HL-60 (cell line): ENCODE measurements at regions not wholly inside any gene's neighbourhood (a gene's known extent, or its start where the extent isn't known, plus 50 kb on each side); places are given as distances from the start of the nearest gene placed in this dataset.

Source experiments
- DNase-seq, 2 experiments: peaks; one replicate each; pipeline ENCODE4 v3.0.0-alpha.2; 2010 to 2020; ENCODE audit warnings: low read depth in 1 of 2, low spot score in 1 of 2
- H3K27ac ChIP-seq: fragments of 250-450 bp; sonication (Bioruptor Pico); replicated peaks from 2 replicates; pipeline ENCODE4 v1.5.1; 2020; ENCODE audit warnings: mild to moderate bottlenecking, moderate library complexity
- H3K27me3 ChIP-seq: fragments of 250-450 bp; sonication (Bioruptor Pico); 2 replicates; pipeline ENCODE4 v1.5.1; 2021; ENCODE audit warnings: mild to moderate bottlenecking, moderate library complexity; ENCODE audit not compliant: insufficient read depth, poor library complexity, severe bottlenecking
- H3K4me3 ChIP-seq: replicated peaks from 2 replicates; pipeline ENCODE4 v1.5.1; 2011; ENCODE audit warnings: mild to moderate bottlenecking, control low read depth, low read length; ENCODE audit not compliant: insufficient read depth
- CTCF ChIP-seq: IDR thresholded peaks from one replicate; pipeline ENCODE4 v1.5.1; 2011; ENCODE audit warnings: low read length, control low read depth, inconsistent platforms; ENCODE audit not compliant: insufficient read depth
- GABPA ChIP-seq: IDR thresholded peaks from 2 replicates; pipeline ENCODE4 v1.6.1; 2012; ENCODE audit warnings: low read depth
- POLR2AphosphoS5 ChIP-seq: IDR thresholded peaks from 2 replicates; pipeline ENCODE4 v1.6.1; 2012; ENCODE audit warnings: low read depth
- SPI1 ChIP-seq: IDR thresholded peaks from 2 replicates; pipeline ENCODE4 v1.6.1; 2012; ENCODE audit warnings: low read depth, mild to moderate bottlenecking, borderline replicate concordance
- TF ChIP-seq, protein P1 (sequence below): IDR thresholded peaks from 2 replicates; pipeline ENCODE4 v1.6.1; 2012; ENCODE audit warnings: low read depth; ENCODE audit not compliant: insufficient replicate concordance

DNA sequence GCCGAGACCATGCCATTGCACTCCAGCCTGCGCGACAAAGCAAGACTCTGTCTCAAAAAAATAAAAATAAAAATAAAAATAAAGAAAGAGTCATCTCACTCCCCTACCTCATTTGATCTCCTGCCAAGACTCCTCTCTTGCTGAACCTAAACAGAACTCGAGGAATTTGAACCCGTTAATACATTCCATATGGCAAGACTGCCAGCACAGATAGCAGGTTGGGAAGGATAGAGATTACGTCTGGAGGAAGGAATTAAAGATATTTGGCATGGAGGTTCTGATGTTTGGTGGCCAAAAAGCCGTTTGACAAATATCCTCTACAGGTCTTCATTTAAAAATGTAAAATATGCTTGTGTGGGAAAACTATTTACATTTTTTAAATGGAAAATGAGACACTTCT, 549.6 kb downstream of the HTR7 start:
- TF ChIP-seq, protein P1, sequence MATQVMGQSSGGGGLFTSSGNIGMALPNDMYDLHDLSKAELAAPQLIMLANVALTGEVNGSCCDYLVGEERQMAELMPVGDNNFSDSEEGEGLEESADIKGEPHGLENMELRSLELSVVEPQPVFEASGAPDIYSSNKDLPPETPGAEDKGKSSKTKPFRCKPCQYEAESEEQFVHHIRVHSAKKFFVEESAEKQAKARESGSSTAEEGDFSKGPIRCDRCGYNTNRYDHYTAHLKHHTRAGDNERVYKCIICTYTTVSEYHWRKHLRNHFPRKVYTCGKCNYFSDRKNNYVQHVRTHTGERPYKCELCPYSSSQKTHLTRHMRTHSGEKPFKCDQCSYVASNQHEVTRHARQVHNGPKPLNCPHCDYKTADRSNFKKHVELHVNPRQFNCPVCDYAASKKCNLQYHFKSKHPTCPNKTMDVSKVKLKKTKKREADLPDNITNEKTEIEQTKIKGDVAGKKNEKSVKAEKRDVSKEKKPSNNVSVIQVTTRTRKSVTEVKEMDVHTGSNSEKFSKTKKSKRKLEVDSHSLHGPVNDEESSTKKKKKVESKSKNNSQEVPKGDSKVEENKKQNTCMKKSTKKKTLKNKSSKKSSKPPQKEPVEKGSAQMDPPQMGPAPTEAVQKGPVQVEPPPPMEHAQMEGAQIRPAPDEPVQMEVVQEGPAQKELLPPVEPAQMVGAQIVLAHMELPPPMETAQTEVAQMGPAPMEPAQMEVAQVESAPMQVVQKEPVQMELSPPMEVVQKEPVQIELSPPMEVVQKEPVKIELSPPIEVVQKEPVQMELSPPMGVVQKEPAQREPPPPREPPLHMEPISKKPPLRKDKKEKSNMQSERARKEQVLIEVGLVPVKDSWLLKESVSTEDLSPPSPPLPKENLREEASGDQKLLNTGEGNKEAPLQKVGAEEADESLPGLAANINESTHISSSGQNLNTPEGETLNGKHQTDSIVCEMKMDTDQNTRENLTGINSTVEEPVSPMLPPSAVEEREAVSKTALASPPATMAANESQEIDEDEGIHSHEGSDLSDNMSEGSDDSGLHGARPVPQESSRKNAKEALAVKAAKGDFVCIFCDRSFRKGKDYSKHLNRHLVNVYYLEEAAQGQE, result no peak
- TF ChIP-seq POLR2AphosphoS5 (no peak), SPI1 (no peak), GABPA (no peak), CTCF (no peak)
- Histone ChIP-seq H3K4me3 (no peak overlapping the region), H3K27me3 (no peaks in the 10 kb centered on the region), H3K27ac (no peak overlapping the region)
- no peak for DNase-seq

GRCh38 chr10:90313576-90314325, 544.1 kb downstream of the HTR7 start:
- no peaks in the 10 kb centered on the region for H3K27me3 ChIP-seq
- no peak overlapping the region for H3K4me3 ChIP-seq
- H3K27ac ChIP-seq, result no peak overlapping the region
- DNase-seq, result no peak
- TF ChIP-seq SPI1 (no peak), GABPA (no peak), CTCF (no peak), POLR2AphosphoS5 (no peak)
- TF ChIP-seq, protein P1, result no peak

DNA sequence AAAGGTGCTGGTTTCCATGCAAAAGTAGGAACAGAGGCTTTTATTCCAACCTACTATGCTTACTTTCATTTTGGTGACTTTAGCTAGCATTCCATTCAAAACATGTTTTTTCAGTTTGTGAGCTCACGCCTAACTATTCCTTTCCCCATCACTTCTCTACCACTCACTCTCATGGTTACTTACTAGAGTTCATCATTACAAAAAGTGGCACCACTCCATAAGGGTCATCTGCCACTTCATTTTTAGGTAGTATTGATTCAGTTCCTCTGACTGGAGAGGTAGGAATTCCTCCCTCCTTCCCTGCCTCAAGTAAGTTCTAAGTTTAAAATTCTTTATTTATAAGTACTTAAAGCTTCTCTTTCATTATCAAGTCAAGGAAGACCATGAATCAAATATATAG, 543.1 kb downstream of the HTR7 start:
- no peak overlapping the region for H3K4me3 ChIP-seq
- no peak for DNase-seq
- TF ChIP-seq POLR2AphosphoS5, result no peak
- TF ChIP-seq, protein P1, result no peak
- no peak for TF ChIP-seq GABPA
- TF ChIP-seq CTCF, result no peak
- no peak for TF ChIP-seq SPI1

More for the DNA sequence above, 543.1 kb downstream of the HTR7 start:
- Histone ChIP-seq H3K27me3 (no peaks in the 10 kb centered on the region), H3K27ac (no peak overlapping the region)
